Thyroid gland (tissue), 4 donors: ENCODE measurements at regions not wholly inside any gene's neighbourhood (a gene's known extent, or its start where the extent isn't known, plus 50 kb on each side); places are given as distances from the start of the nearest gene placed in this dataset.

Source experiments
- POLR2A ChIP-seq, 2 donors: fragments of 450-650 bp; IDR thresholded peaks; one replicate each; pipeline ENCODE4 v1.6.1; 2017; ENCODE audit warnings: antibody characterized with exemption in 2 of 2, mild to moderate bottlenecking in 2 of 2, moderate library complexity in 1 of 2
- TF ChIP-seq, protein P1 (sequence below), 6 experiments: fragments of 200-600 bp in 3 of 6; fragments of 450-650 bp in 3 of 6; sonication (generic) in 3 of 6; IDR thresholded peaks; one replicate each; pipeline ENCODE4 v1.5.1; 2016 to 2019; ENCODE audit warnings: antibody characterized with exemption in 6 of 6, mild to moderate bottlenecking in 2 of 6, inconsistent platforms in 1 of 6, moderate library complexity in 1 of 6

DNA sequence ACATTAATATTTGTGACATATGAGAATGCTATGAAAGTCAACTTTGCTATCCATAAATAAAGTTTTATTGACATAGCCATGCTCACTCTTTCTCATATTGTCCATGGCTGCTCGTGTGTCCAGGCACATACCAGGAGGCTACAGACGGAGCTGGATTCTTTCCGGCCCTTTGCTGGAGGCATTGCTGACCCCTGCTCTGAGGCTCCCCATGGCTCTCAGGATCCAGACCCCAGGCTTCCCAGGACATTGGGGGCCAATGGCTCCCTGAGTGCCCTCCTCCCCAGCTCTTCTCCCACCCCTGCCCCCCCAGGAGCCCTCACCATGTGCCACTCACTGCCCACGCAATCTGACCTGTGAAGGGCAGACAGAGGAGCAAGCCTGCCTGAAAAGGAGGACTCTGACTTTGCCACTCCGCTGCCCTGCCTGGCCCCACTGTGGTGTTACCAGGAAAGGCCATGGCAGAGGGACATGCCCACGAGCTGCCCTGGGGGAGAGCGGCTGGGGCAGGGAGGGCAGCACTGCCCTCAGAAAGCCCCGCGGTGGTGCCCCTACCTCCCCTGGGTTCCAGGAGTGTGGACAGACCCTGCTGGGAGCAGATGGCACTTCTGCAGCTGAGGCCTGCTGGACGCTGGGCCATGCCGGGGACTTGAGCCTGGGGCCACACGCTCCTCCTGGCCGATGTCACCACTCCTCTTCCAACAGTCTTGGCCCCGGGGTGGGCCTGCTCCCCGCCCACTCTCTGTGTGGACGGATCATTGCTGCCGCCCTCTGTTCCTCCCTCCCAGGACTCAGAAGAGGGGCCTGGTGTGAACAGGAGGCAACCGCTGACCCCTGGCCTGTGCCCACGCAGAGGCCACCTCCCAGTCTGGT is 97.8 kb upstream of the BHLHE23 start:
- TF ChIP-seq, protein P1, sequence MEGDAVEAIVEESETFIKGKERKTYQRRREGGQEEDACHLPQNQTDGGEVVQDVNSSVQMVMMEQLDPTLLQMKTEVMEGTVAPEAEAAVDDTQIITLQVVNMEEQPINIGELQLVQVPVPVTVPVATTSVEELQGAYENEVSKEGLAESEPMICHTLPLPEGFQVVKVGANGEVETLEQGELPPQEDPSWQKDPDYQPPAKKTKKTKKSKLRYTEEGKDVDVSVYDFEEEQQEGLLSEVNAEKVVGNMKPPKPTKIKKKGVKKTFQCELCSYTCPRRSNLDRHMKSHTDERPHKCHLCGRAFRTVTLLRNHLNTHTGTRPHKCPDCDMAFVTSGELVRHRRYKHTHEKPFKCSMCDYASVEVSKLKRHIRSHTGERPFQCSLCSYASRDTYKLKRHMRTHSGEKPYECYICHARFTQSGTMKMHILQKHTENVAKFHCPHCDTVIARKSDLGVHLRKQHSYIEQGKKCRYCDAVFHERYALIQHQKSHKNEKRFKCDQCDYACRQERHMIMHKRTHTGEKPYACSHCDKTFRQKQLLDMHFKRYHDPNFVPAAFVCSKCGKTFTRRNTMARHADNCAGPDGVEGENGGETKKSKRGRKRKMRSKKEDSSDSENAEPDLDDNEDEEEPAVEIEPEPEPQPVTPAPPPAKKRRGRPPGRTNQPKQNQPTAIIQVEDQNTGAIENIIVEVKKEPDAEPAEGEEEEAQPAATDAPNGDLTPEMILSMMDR (IDR thresholded peaks at IDR 0.05): no peak
- TF ChIP-seq POLR2A (IDR thresholded peaks at IDR 0.05): no peak
